ENCODE measurements at regions not wholly inside any gene's neighbourhood (a gene's known extent, or its start where the extent isn't known, plus 50 kb on each side); places are given as distances from the start of the nearest gene placed in this dataset.

DNA sequence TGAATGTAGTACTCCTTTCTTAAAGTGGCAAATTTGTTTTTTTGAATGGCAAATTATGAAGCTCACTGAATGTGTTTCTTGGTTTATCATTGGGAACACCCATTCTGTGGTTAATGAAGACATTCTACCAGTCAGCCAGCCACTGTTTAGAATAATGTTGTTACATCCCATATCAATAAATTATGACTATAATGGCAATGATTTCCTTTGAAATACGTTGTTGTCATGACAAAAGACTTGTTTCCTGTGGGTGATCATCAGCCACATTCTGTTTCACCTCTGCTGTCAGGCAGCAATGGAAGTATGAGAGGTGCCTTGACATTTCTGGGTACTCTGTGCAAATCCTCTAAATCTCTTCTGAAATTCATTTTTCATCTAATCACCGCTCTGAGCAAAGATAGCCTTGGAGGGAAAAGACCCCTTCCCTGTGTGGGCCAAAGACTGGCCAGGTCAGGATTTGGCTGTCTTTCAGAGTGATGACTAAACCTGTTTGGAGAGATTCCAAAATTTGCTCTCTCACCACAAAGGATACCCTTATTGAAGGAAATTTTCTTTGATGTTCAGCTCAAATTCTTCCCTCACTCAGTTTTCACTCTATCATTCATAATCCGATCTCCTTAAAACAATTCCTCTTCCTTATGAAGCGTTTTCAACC is 869.2 kb downstream of the BCL11A start:
- Mint-ChIP-seq H3K27ac (ENCODE audit: unreplicated experiment) (no peak overlapping the region), H3K9me3 (ENCODE audit: unreplicated experiment) (no peaks in the 10 kb centered on the region), H3K4me1 (ENCODE audit: unreplicated experiment) (no peaks in the 10 kb centered on the region), H3K36me3 (ENCODE audit: low read depth, unreplicated experiment) (no peaks in the 10 kb centered on the region), H3K4me3 (ENCODE audit: unreplicated experiment) (no peak overlapping the region), H3K27me3 (ENCODE audit: unreplicated experiment) (no peaks in the 10 kb centered on the region)
- TF ChIP-seq, protein P1, sequence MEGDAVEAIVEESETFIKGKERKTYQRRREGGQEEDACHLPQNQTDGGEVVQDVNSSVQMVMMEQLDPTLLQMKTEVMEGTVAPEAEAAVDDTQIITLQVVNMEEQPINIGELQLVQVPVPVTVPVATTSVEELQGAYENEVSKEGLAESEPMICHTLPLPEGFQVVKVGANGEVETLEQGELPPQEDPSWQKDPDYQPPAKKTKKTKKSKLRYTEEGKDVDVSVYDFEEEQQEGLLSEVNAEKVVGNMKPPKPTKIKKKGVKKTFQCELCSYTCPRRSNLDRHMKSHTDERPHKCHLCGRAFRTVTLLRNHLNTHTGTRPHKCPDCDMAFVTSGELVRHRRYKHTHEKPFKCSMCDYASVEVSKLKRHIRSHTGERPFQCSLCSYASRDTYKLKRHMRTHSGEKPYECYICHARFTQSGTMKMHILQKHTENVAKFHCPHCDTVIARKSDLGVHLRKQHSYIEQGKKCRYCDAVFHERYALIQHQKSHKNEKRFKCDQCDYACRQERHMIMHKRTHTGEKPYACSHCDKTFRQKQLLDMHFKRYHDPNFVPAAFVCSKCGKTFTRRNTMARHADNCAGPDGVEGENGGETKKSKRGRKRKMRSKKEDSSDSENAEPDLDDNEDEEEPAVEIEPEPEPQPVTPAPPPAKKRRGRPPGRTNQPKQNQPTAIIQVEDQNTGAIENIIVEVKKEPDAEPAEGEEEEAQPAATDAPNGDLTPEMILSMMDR (IDR thresholded peaks at IDR 0.05; ENCODE audit: unreplicated experiment): no peak
- no peak for DNase-seq (ENCODE audit: low spot score)

DNA sequence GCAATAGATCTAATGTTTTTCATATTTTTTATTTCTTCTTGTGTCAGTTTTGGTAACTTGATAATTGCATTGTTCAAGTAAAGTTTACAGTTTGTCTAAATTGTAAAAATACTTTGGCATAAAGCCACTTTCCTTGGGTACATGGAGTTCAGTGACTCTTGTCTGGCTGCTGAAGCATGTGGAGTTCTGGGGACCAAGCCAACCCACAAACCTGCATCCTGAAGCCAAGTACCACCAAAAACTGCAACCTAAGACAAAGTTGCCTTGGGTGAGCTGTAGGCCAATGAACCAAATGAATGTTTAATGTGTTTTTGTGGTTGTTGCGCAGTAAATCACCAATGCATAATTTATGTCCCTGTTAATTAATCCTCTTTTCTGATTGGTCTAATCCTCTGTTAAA is 872.6 kb downstream of the BCL11A start:
- no peaks in the 10 kb centered on the region for H3K36me3 Mint-ChIP-seq (ENCODE audit: low read depth, unreplicated experiment)
- no peak for DNase-seq (ENCODE audit: low spot score)
- no peak overlapping the region for H3K27ac Mint-ChIP-seq (ENCODE audit: unreplicated experiment)
- no peaks in the 10 kb centered on the region for H3K4me1 Mint-ChIP-seq (ENCODE audit: unreplicated experiment)
- no peak overlapping the region for H3K4me3 Mint-ChIP-seq (ENCODE audit: unreplicated experiment)
- TF ChIP-seq, protein P1 (IDR thresholded peaks at IDR 0.05; ENCODE audit: unreplicated experiment): no peak
- no peaks in the 10 kb centered on the region for H3K27me3 Mint-ChIP-seq (ENCODE audit: unreplicated experiment)
- H3K9me3 Mint-ChIP-seq (ENCODE audit: unreplicated experiment): no peaks in the 10 kb centered on the region

DNA sequence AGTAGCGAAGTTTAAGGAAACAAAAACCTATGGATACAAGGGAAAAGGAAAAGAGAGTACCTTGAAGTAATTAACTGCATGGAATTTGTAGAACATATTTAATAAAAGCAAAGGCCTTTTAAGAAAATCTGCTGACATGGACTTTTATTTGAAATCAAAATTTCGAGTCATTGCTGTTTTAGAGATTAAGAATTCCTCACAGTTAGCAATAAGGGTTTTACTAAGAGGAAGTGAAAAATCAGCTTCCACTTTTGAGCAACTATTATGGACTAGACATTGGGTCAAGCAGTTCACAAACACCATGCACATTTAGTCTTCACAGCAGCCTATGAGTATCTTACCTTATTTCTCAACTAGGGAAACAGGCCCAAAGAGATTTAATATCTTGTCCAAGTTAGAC is 876.3 kb downstream of the BCL11A start:
- TF ChIP-seq, protein P1 (IDR thresholded peaks at IDR 0.05; ENCODE audit: unreplicated experiment): no peak
- no peak for DNase-seq (ENCODE audit: low spot score)
- Mint-ChIP-seq H3K4me1 (ENCODE audit: unreplicated experiment) (no peaks in the 10 kb centered on the region), H3K27ac (ENCODE audit: unreplicated experiment) (no peak overlapping the region), H3K27me3 (ENCODE audit: unreplicated experiment) (no peaks in the 10 kb centered on the region), H3K36me3 (ENCODE audit: low read depth, unreplicated experiment) (no peaks in the 10 kb centered on the region), H3K4me3 (ENCODE audit: unreplicated experiment) (no peak overlapping the region), H3K9me3 (ENCODE audit: unreplicated experiment) (no peaks in the 10 kb centered on the region)

DNA sequence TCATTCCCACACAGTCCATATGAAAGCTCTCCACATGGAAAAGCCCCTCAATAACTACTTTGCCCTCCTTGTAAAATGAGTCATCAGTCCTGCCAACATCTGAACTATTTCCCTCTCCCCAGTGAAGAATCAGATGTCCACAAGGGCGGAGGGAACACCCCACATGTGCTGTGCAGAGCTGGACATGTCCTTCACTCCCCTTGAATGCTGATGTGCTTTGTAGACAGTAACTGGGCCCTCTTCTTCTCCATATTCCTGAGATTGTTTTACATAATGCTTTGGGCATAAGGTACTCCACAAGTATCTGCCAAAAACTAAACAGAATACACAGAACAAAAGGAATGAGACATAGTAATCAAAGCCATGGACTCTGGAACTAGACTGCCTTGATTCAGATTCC is 879.4 kb downstream of the BCL11A start:
- H3K27me3 Mint-ChIP-seq (ENCODE audit: unreplicated experiment): no peaks in the 10 kb centered on the region
- no peaks in the 10 kb centered on the region for H3K4me1 Mint-ChIP-seq (ENCODE audit: unreplicated experiment)
- H3K4me3 Mint-ChIP-seq (ENCODE audit: unreplicated experiment): no peak overlapping the region
- no peak for DNase-seq (ENCODE audit: low spot score)
- TF ChIP-seq, protein P1 (IDR thresholded peaks at IDR 0.05; ENCODE audit: unreplicated experiment): no peak
- H3K9me3 Mint-ChIP-seq (ENCODE audit: unreplicated experiment): no peaks in the 10 kb centered on the region
- H3K36me3 Mint-ChIP-seq (ENCODE audit: low read depth, unreplicated experiment): no peaks in the 10 kb centered on the region
- no peak overlapping the region for H3K27ac Mint-ChIP-seq (ENCODE audit: unreplicated experiment)

DNA sequence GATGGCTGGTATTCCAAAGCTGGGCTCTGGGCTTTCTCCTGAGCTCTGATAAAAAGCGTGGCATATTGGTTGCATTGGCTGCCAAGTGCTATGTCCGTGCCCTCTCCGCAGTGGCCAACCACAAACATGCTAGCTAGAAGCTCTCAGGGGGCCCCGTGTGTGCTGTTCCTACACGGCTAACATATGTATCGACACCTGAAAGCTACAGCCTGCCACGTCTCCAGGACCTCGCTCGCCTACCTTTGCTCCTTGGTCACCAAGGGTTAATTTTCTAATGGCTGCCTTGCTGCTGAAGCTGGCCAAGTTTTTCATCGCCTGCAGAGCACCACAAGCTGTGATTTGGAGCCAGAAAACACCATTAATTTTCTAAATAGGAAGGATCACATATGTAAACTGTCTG is 888.4 kb downstream of the BCL11A start:
- no peak for DNase-seq (ENCODE audit: low spot score)
- Mint-ChIP-seq H3K4me1 (ENCODE audit: unreplicated experiment) (no peaks in the 10 kb centered on the region), H3K36me3 (ENCODE audit: low read depth, unreplicated experiment) (no peaks in the 10 kb centered on the region), H3K27me3 (ENCODE audit: unreplicated experiment) (peaks cover 2% of the 10 kb centered on the region), H3K27ac (ENCODE audit: unreplicated experiment) (no peak overlapping the region), H3K9me3 (ENCODE audit: unreplicated experiment) (no peaks in the 10 kb centered on the region), H3K4me3 (ENCODE audit: unreplicated experiment) (no peak overlapping the region)
- TF ChIP-seq, protein P1 (IDR thresholded peaks at IDR 0.05; ENCODE audit: unreplicated experiment): no peak
